GM23338 (cell line): ENCODE measurements at regions not wholly inside any gene's neighbourhood (a gene's known extent, or its start where the extent isn't known, plus 50 kb on each side); places are given as distances from the start of the nearest gene placed in this dataset.

Source experiments
- ATAC-seq: fragments of 200-7000 bp; cut with Tn5 transposase; 3 replicates; pipeline ENCODE4 v1.9.1; 2020
- DNase-seq: peaks from one replicate; pipeline ENCODE4 v3.0.0-alpha.2; 2015; ENCODE audit warnings: low spot score
- H2AFZ ChIP-seq: fragments of 200-600 bp; sonication (generic); 2 replicates; pipeline ENCODE4 v1.8.0; 2016; ENCODE audit warnings: antibody characterized with exemption, mild to moderate bottlenecking, moderate library complexity
- H3F3A ChIP-seq: fragments of 200-600 bp; sonication (generic); replicated peaks from 2 replicates; pipeline ENCODE4 v1.8.0; 2017; ENCODE audit warnings: antibody characterized with exemption, mixed run types, low read depth
- H3K27ac ChIP-seq: fragments of 200-600 bp; sonication (generic); 2 replicates; pipeline ENCODE4 v1.6.1; 2016; ENCODE audit warnings: low read depth
- H3K27me3 ChIP-seq: fragments of 200-600 bp; sonication (generic); 2 replicates; pipeline ENCODE4 v1.8.0; 2016; ENCODE audit warnings: mild to moderate bottlenecking, mixed run types, moderate library complexity; ENCODE audit not compliant: insufficient read depth
- H3K36me3 ChIP-seq: fragments of 200-600 bp; sonication (generic); 2 replicates; pipeline ENCODE4 v1.8.0; 2016; ENCODE audit warnings: mild to moderate bottlenecking; ENCODE audit not compliant: insufficient read depth
- H3K4me1 ChIP-seq: fragments of 200-600 bp; sonication (generic); 2 replicates; pipeline ENCODE4 v1.8.0; 2016; ENCODE audit warnings: mild to moderate bottlenecking, moderate library complexity; ENCODE audit not compliant: insufficient read depth
- H3K4me2 ChIP-seq: fragments of 200-600 bp; sonication (generic); 2 replicates; pipeline ENCODE4 v1.7.1; 2017; ENCODE audit warnings: mixed run types
- H3K4me3 ChIP-seq: fragments of 200-600 bp; sonication (generic); 2 replicates; pipeline ENCODE4 v1.6.1; 2016; ENCODE audit warnings: mixed run types
- H3K79me2 ChIP-seq: fragments of 200-600 bp; sonication (generic); replicated peaks from 2 replicates; pipeline ENCODE4 v1.8.0; 2017; ENCODE audit warnings: mild to moderate bottlenecking; ENCODE audit not compliant: insufficient read depth
- H3K9me2 ChIP-seq: fragments of 200-600 bp; sonication (generic); 2 replicates; pipeline ENCODE4 v1.8.0; 2017; ENCODE audit not compliant: insufficient read depth
- H4K20me1 ChIP-seq: fragments of 200-600 bp; sonication (generic); replicated peaks from 2 replicates; pipeline ENCODE4 v1.8.0; 2017; ENCODE audit warnings: mild to moderate bottlenecking; ENCODE audit not compliant: insufficient read depth
- H3K27ac Mint-ChIP-seq: 2 replicates; pipeline ENCODE4 v1.8.0; 2020; ENCODE audit warnings: inconsistent platforms, mild to moderate bottlenecking, moderate library complexity, mixed read lengths
- H3K27me3 Mint-ChIP-seq: 3 replicates; pipeline ENCODE4 v1.8.0; 2022; ENCODE audit warnings: low read depth, mild to moderate bottlenecking, moderate library complexity, mixed read lengths, inconsistent platforms; ENCODE audit not compliant: insufficient read depth, poor library complexity
- H3K36me3 Mint-ChIP-seq: 3 replicates; pipeline ENCODE4 v1.8.0; 2021; ENCODE audit warnings: low read depth, mild to moderate bottlenecking, inconsistent platforms, moderate library complexity, mixed read lengths
- H3K4me1 Mint-ChIP-seq: 3 replicates; pipeline ENCODE4 v1.8.0; 2020; ENCODE audit warnings: mild to moderate bottlenecking, inconsistent platforms, mixed read lengths
- H3K4me3 Mint-ChIP-seq: 3 replicates; pipeline ENCODE4 v1.8.0; 2021; ENCODE audit warnings: moderate library complexity, mild to moderate bottlenecking, inconsistent platforms, mixed read lengths
- H3K9me3 Mint-ChIP-seq: 3 replicates; pipeline ENCODE4 v1.8.0; 2020; ENCODE audit warnings: moderate library complexity, mild to moderate bottlenecking, inconsistent platforms, mixed read lengths
- CREB1 ChIP-seq: fragments of 250-450 bp; sonication (Bioruptor Pico); IDR thresholded peaks from 2 replicates; pipeline ENCODE4 v1.5.0; 2020; ENCODE audit warnings: low read depth, mild to moderate bottlenecking, moderate library complexity
- CTCF ChIP-seq, 2 experiments: fragments of 200-600 bp in 1 of 2; sonication (generic) in 1 of 2; conservative IDR thresholded peaks; 2 replicates each; pipeline versions ENCODE4 v1.5.1 to v1.6.1; 2016 to 2017; ENCODE audit warnings: antibody characterized with exemption in 2 of 2, low read depth in 2 of 2, mild to moderate bottlenecking in 2 of 2, moderate library complexity in 1 of 2
- ETS1 ChIP-seq: IDR thresholded peaks from 2 replicates; pipeline ENCODE4 v1.6.1; 2016; ENCODE audit warnings: antibody characterized with exemption
- EZH2 ChIP-seq: fragments of 200-600 bp; sonication (generic); IDR thresholded peaks from one replicate; pipeline ENCODE4 v1.8.0; 2017; ENCODE audit warnings: antibody characterized with exemption, mild to moderate bottlenecking, low read depth; ENCODE audit not compliant: unreplicated experiment
- EZH2phosphoT487 ChIP-seq: fragments of 200-600 bp; sonication (generic); IDR thresholded peaks from one replicate; pipeline ENCODE4 v1.8.1; 2018; ENCODE audit warnings: antibody characterized with exemption; ENCODE audit not compliant: unreplicated experiment
- JUNB ChIP-seq: IDR thresholded peaks from one replicate; pipeline ENCODE4 v1.6.1; 2016; ENCODE audit warnings: antibody characterized with exemption; ENCODE audit not compliant: unreplicated experiment
- NANOG ChIP-seq: IDR thresholded peaks from 2 replicates; pipeline ENCODE4 v1.6.1; 2016; ENCODE audit warnings: antibody characterized with exemption, borderline replicate concordance
- REST ChIP-seq: IDR thresholded peaks from one replicate; pipeline ENCODE4 v1.6.1; 2018; ENCODE audit warnings: antibody characterized with exemption; ENCODE audit not compliant: unreplicated experiment
- STAT1 ChIP-seq: IDR thresholded peaks from one replicate; pipeline ENCODE4 v1.6.1; 2016; ENCODE audit warnings: antibody characterized with exemption; ENCODE audit not compliant: unreplicated experiment
- ZNF114 ChIP-seq: fragments of 250-450 bp; sonication (Bioruptor Pico); IDR thresholded peaks from 2 replicates; pipeline ENCODE4 v1.5.0; 2020; ENCODE audit warnings: mild to moderate bottlenecking, moderate library complexity
- ZNF331 ChIP-seq: fragments of 250-450 bp; sonication (Bioruptor Pico); IDR thresholded peaks from 2 replicates; pipeline ENCODE4 v1.5.0; 2020; ENCODE audit warnings: low read depth, mild to moderate bottlenecking, moderate library complexity

GRCh38 chr15:61748529-61748928 lies 311.7 kb downstream of the VPS13C start:
- Histone ChIP-seq H3K4me2 (no peak overlapping the region), H3K4me1 (no peaks in the 10 kb centered on the region), H3K27ac (no peak overlapping the region), H3K79me2 (no peaks in the 10 kb centered on the region), H3F3A (no peaks in the 10 kb centered on the region), H4K20me1 (no peaks in the 10 kb centered on the region), H3K27me3 (no peaks in the 10 kb centered on the region), H3K9me2 (0 out of 2 replicates have a peak, but pooled peaks cover under 1% of the 10 kb centered on the region), H3K4me3 (no peak overlapping the region), H2AFZ (no peak overlapping the region), H3K36me3 (no peaks in the 10 kb centered on the region)
- no peaks in the 10 kb centered on the region for H3K36me3 Mint-ChIP-seq
- H3K4me1 Mint-ChIP-seq, result no peaks in the 10 kb centered on the region
- DNase-seq, result no peak
- peaks cover 4% of the 10 kb centered on the region for H3K27me3 Mint-ChIP-seq
- no peak for ATAC-seq
- TF ChIP-seq EZH2phosphoT487 (no peak), CTCF (conservative IDR thresholded peaks at IDR 0.05; ENCODE audit: low read depth in 2 of 2) (no peak), REST (no peak), NANOG (no peak), STAT1 (no peak), CREB1 (CRISPR knock-in tag) (no peak)
- no peaks in the 10 kb centered on the region for H3K9me3 Mint-ChIP-seq
- H3K4me3 Mint-ChIP-seq, result no peak overlapping the region
- H3K27ac Mint-ChIP-seq, result no peak overlapping the region

GRCh38 chr15:61746589-61746988 lies 313.7 kb downstream of the VPS13C start:
- Histone ChIP-seq H3K4me1 (no peaks in the 10 kb centered on the region), H3K27me3 (no peaks in the 10 kb centered on the region), H3F3A (no peaks in the 10 kb centered on the region), H3K4me2 (no peak overlapping the region), H3K79me2 (no peaks in the 10 kb centered on the region), H3K4me3 (no peak overlapping the region), H4K20me1 (no peaks in the 10 kb centered on the region), H2AFZ (no peak overlapping the region), H3K36me3 (no peaks in the 10 kb centered on the region), H3K27ac (no peak overlapping the region), H3K9me2 (0 out of 2 replicates have a peak, but pooled peaks cover 4% of the 10 kb centered on the region)
- Mint-ChIP-seq H3K4me1 (no peaks in the 10 kb centered on the region), H3K27me3 (peaks cover 4% of the 10 kb centered on the region), H3K36me3 (no peaks in the 10 kb centered on the region), H3K9me3 (no peaks in the 10 kb centered on the region), H3K4me3 (no peak overlapping the region), H3K27ac (no peak overlapping the region)
- DNase-seq (no peak), ATAC-seq (no peak)
- TF ChIP-seq ETS1 (no peak), REST (no peak), NANOG (no peak), EZH2 (no peak), JUNB (no peak), STAT1 (no peak), ZNF114 (CRISPR knock-in tag) (no peak), EZH2phosphoT487 (no peak), ZNF331 (CRISPR knock-in tag) (no peak)
